HepG2 (cell line): ENCODE measurements at regions not wholly inside any gene's neighbourhood (a gene's known extent, or its start where the extent isn't known, plus 50 kb on each side); places are given as distances from the start of the nearest gene placed in this dataset.

Experiments
- ATAC-seq: fragments of 200-7000 bp; cut with Tn5 transposase; 3 replicates; pipeline ENCODE4 v1.9.1; 2020; ENCODE audit warnings: mild to moderate bottlenecking, moderate library complexity
- BruUV-seq: library from RNA; stranded (reverse); fragments of 400-500 nt; replicated peaks from 2 replicates; lab custom pipeline; 2021; lab: Mats Ljungman, UMichigan
- CTCF ChIA-PET: fragments of 300-600 bp; formaldehyde crosslinking; extraction: SDS; loops from one replicate; lab custom pipeline; 2021; ENCODE audit warnings: low total read pairs, inconsistent platforms, low intra/inter-chr PET ratio; lab: Yijun Ruan, JAX
- POLR2A ChIA-PET: fragments of 350-600 bp; sonication (Branson Sonifier 250); formaldehyde crosslinking; loops from one replicate; lab custom pipeline; 2020; ENCODE audit warnings: antibody characterized with exemption, inconsistent platforms; lab: Yijun Ruan, JAX
- DNase-seq: peaks from one replicate; pipeline ENCODE4 v3.0.0-alpha.2; 2015; ENCODE audit warnings: low spot score
- FAIRE-seq: peaks from 3 replicates; lab custom pipeline; 2011; peaks lifted over from hg19 to GRCh38; lab: Jason Lieb, UNC
- H2AFZ ChIP-seq: one replicate; pipeline ENCODE4 v1.6.1; 2011; ENCODE audit warnings: low read length, inconsistent platforms
- H3K27ac ChIP-seq: fragments of 300-600 bp; 3 replicates; pipeline ENCODE4 v1.8.0; 2011; ENCODE audit warnings: mixed run types, mild to moderate bottlenecking, mixed read lengths, low read length, inconsistent platforms; ENCODE audit not compliant: insufficient read depth; ENCODE audit errors: extremely low read length
- H3K27me3 ChIP-seq, 2 experiments: fragments of 200-600 bp in 1 of 2; 2 replicates in 1 of 2; 3 replicates in 1 of 2; pipeline versions ENCODE4 v1.6.0 to v1.8.0; 2011; ENCODE audit warnings: low read length in 2 of 2, mild to moderate bottlenecking in 2 of 2, moderate library complexity in 2 of 2, inconsistent platforms in 1 of 2; ENCODE audit not compliant: insufficient read depth in 2 of 2, control insufficient read depth in 1 of 2
- H3K36me3 ChIP-seq, 2 experiments: fragments of 200-600 bp in 1 of 2; replicated peaks in 1 of 2; 2 replicates in 1 of 2; 3 replicates in 1 of 2; pipeline versions ENCODE4 v1.5.1 to v1.8.0; 2011; ENCODE audit warnings: low read length in 2 of 2, inconsistent platforms in 1 of 2; ENCODE audit not compliant: insufficient read depth in 2 of 2, control insufficient read depth in 1 of 2
- H3K4me1 ChIP-seq: 2 replicates; pipeline ENCODE4 v1.5.1; 2012; ENCODE audit warnings: low read length, inconsistent platforms; ENCODE audit not compliant: insufficient read depth
- H3K4me2 ChIP-seq: 2 replicates; pipeline ENCODE4 v1.6.0; 2011; ENCODE audit warnings: low read depth, low read length, inconsistent platforms
- H3K4me3 ChIP-seq, 3 experiments: fragments of 200-600 bp in 1 of 3; sonication (generic), shearing (Covaris generic) in 1 of 3; replicated peaks in 1 of 3; 2 replicates each; pipeline ENCODE4 v1.5.1; 2011 to 2016; ENCODE audit warnings: low read length in 3 of 3, inconsistent platforms in 2 of 3, low read depth in 2 of 3, mild to moderate bottlenecking in 2 of 3, control low read depth in 1 of 3, mixed read lengths in 1 of 3; ENCODE audit not compliant: insufficient read depth in 1 of 3
- H3K79me2 ChIP-seq: one replicate; pipeline ENCODE4 v1.6.1; 2011; ENCODE audit warnings: low read length, inconsistent platforms; ENCODE audit not compliant: insufficient read depth
- H3K9ac ChIP-seq: 2 replicates; pipeline ENCODE4 v1.6.0; 2011; ENCODE audit warnings: mild to moderate bottlenecking, low read depth, low read length, inconsistent platforms; ENCODE audit not compliant: insufficient read depth
- H3K9me3 ChIP-seq: 2 replicates; pipeline ENCODE4 v1.5.1; 2012; ENCODE audit warnings: mild to moderate bottlenecking, low read length
- H4K20me1 ChIP-seq: 2 replicates; pipeline ENCODE4 v1.6.0; 2011; ENCODE audit warnings: inconsistent platforms, mild to moderate bottlenecking, low read length, moderate library complexity; ENCODE audit not compliant: insufficient read depth
- ATF6 ChIP-seq: sonication (generic); formaldehyde crosslinking; conservative IDR thresholded peaks from 2 replicates; pipeline ENCODE4 v1.4.0; 2020; ENCODE audit warnings: missing genetic modification reagents
- BRD4 ChIP-seq: sonication (generic); formaldehyde crosslinking; IDR thresholded peaks from 2 replicates; pipeline ENCODE4 v1.4.0; 2020; ENCODE audit warnings: missing genetic modification reagents
- DMAP1 ChIP-seq: IDR thresholded peaks from 2 replicates; pipeline ENCODE4 v1.6.1; 2016
- E2F2 ChIP-seq: sonication (generic); formaldehyde crosslinking; IDR thresholded peaks from 2 replicates; pipeline ENCODE4 v1.4.0; 2020; ENCODE audit warnings: missing genetic modification reagents, borderline replicate concordance
- ERF ChIP-seq: IDR thresholded peaks from 2 replicates; pipeline ENCODE4 v1.6.1; 2018; ENCODE audit warnings: missing biosample characterization, missing genetic modification reagents
- HINFP ChIP-seq: sonication (generic); formaldehyde crosslinking; IDR thresholded peaks from 2 replicates; pipeline ENCODE4 v1.4.0; 2020; ENCODE audit warnings: low read depth, mild to moderate bottlenecking, missing genetic modification reagents
- JDP2 ChIP-seq: sonication (generic); formaldehyde crosslinking; IDR thresholded peaks from 2 replicates; pipeline ENCODE4 v1.8.1; 2022; ENCODE audit warnings: missing genetic modification reagents, borderline replicate concordance
- KDM1A ChIP-seq: IDR thresholded peaks from 2 replicates; pipeline ENCODE4 v1.6.1; 2016; ENCODE audit warnings: missing compliant biosample characterization
- LCORL ChIP-seq, 2 experiments: fragments of 450-650 bp in 1 of 2; sonication (generic) in 1 of 2; formaldehyde crosslinking in 1 of 2; IDR thresholded peaks; 2 replicates each; pipeline versions ENCODE4 v1.5.0 to v1.6.1; 2017 to 2020; ENCODE audit warnings: antibody characterized with exemption in 1 of 2, missing genetic modification reagents in 1 of 2
- PCBP2 ChIP-seq: fragments of 200-400 bp; formaldehyde crosslinking; optimal IDR thresholded peaks from 2 replicates; pipeline ENCODE3; 2018; ENCODE audit warnings: low read length, low read depth; ENCODE audit not compliant: poor library complexity, severe bottlenecking
- POLR2G ChIP-seq: fragments of 200-400 bp; formaldehyde crosslinking; IDR thresholded peaks from 2 replicates; pipeline ENCODE4 v1.6.1; 2018; ENCODE audit warnings: mild to moderate bottlenecking, low read depth, low read length, moderate library complexity
- RFX1 ChIP-seq: fragments of 450-650 bp; IDR thresholded peaks from 2 replicates; pipeline ENCODE4 v1.6.1; 2017
- ZKSCAN8 ChIP-seq: IDR thresholded peaks from 2 replicates; pipeline ENCODE4 v1.6.1; 2016; ENCODE audit warnings: borderline replicate concordance, missing genetic modification reagents, missing compliant biosample characterization
- ZNF747 ChIP-seq: sonication (generic); formaldehyde crosslinking; IDR thresholded peaks from 2 replicates; pipeline ENCODE4 v1.8.1; 2023; ENCODE audit warnings: missing genetic modification reagents, mild to moderate bottlenecking, borderline replicate concordance
- ZNF768 ChIP-seq: sonication (generic); formaldehyde crosslinking; IDR thresholded peaks from 2 replicates; pipeline ENCODE4 v1.4.0; 2020; ENCODE audit warnings: missing genetic modification reagents
- ZSCAN20 ChIP-seq: sonication (generic); formaldehyde crosslinking; IDR thresholded peaks from 2 replicates; pipeline ENCODE4 v1.4.0; 2020; ENCODE audit warnings: missing genetic modification reagents, mild to moderate bottlenecking, borderline replicate concordance
- WGBS: methylation state at CpG from one replicate; pipeline ENCODE4 v1.1.6; 2017; ENCODE audit warnings: low lambda C conversion rate; 5-methylcytosine and 5-hydroxymethylcytosine counted together
- in situ Hi-C: cut with HindIII; loops from 2 replicates; pipeline ENCODE4 v1.10.0; 2017; ENCODE audit warnings: low pct_unique_long_range_greater_than_20kb; ENCODE audit not compliant: extremely low pct_ligation_motif_present
- intact Hi-C: fragments of 100-400 bp; cut with micrococcal nuclease; formaldehyde crosslinking; loops from one replicate; pipeline ENCODE4 v1.10.0; 2022; ENCODE audit not compliant: unreplicated experiment
- TF ChIP-seq, protein P1 (sequence below): sonication (generic); formaldehyde crosslinking; IDR thresholded peaks from 2 replicates; pipeline ENCODE4 v1.4.0; 2020; ENCODE audit warnings: mild to moderate bottlenecking, missing genetic modification reagents
- TF ChIP-seq, protein P2 (sequence below): sonication (generic); formaldehyde crosslinking; IDR thresholded peaks from 2 replicates; pipeline ENCODE4 v1.8.0; 2022; ENCODE audit warnings: mild to moderate bottlenecking, missing genetic modification reagents, moderate library complexity
- TF ChIP-seq, protein P3 (sequence below): sonication (generic); formaldehyde crosslinking; IDR thresholded peaks from 2 replicates; pipeline ENCODE4 v1.4.0; 2020; ENCODE audit warnings: low read depth, mild to moderate bottlenecking, missing genetic modification reagents

GRCh38 chr9:68609901-68610415 is 69.3 kb upstream of the TMEM252 start (continued):
- TF ChIP-seq PCBP2 (no peak), DMAP1 (CRISPR knock-in tag) (no peak), HINFP (CRISPR knock-in tag) (no peak), JDP2 (no peak), RFX1 (no peak), LCORL (IDR thresholded peaks at IDR 0.05) (no peak), LCORL (CRISPR knock-in tag; IDR thresholded peaks at IDR 0.05) (no peak), ZNF747 (no peak), ZSCAN20 (CRISPR knock-in tag) (no peak), ZNF768 (CRISPR knock-in tag) (no peak)

DNA sequence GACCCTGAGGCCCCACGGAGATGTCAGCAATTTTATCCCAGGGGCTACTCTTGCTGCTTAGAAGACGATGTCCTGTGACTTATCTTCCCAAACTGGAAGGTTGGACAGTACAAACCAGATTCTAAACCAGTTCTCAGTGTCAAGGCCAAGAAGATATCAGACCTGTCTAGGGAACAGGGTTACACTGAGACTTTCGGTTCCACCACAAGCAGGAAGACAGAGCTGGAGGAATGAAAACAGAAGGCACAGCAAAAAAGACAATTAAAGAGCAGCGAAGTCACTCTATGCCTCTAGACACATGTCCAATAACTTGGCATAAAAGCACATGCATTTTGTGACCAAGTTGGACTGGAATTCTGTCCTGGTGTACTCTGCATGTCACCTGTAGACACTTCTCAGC is 73.4 kb upstream of the TMEM252 start:
- H3K27me3 ChIP-seq: peaks cover 0 to 18% of the 10 kb centered on the region in 2 experiments; a peak in 2 of 5 replicates
- no peak for DNase-seq
- no peaks in the 10 kb centered on the region for H4K20me1 ChIP-seq
- H3K27ac ChIP-seq: no peak overlapping the region
- 19% methylated on average over 4 of the region's 4 CpGs for WGBS
- intact Hi-C loops (no loop called here), in situ Hi-C loops (no loop called here)
- H3K9ac ChIP-seq: no peak overlapping the region
- H2AFZ ChIP-seq: no peak overlapping the region
- no peak for FAIRE-seq
- no peaks in the 10 kb centered on the region for H3K36me3 ChIP-seq
- H3K9me3 ChIP-seq: no peaks in the 10 kb centered on the region
- CTCF ChIA-PET: no interaction called here
- no peaks in the 10 kb centered on the region for H3K79me2 ChIP-seq
- POLR2A ChIA-PET: no interaction called here
- BruUV-seq: no TSS peak
- TF ChIP-seq, protein P1, sequence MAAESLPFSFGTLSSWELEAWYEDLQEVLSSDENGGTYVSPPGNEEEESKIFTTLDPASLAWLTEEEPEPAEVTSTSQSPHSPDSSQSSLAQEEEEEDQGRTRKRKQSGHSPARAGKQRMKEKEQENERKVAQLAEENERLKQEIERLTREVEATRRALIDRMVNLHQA (CRISPR knock-in tag): no peak
- no peak for TF ChIP-seq BRD4
- TF ChIP-seq, protein P2, sequence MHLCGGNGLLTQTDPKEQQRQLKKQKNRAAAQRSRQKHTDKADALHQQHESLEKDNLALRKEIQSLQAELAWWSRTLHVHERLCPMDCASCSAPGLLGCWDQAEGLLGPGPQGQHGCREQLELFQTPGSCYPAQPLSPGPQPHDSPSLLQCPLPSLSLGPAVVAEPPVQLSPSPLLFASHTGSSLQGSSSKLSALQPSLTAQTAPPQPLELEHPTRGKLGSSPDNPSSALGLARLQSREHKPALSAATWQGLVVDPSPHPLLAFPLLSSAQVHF (CRISPR knock-in tag): no peak
- TF ChIP-seq KDM1A (CRISPR knock-in tag): no peak
- TF ChIP-seq ZKSCAN8 (CRISPR knock-in tag): no peak
- no peak for TF ChIP-seq ATF6 (CRISPR knock-in tag)
- TF ChIP-seq POLR2G: no peak
- TF ChIP-seq ERF (CRISPR knock-in tag): no peak
- no peak for TF ChIP-seq E2F2 (CRISPR knock-in tag)
- TF ChIP-seq, protein P3, sequence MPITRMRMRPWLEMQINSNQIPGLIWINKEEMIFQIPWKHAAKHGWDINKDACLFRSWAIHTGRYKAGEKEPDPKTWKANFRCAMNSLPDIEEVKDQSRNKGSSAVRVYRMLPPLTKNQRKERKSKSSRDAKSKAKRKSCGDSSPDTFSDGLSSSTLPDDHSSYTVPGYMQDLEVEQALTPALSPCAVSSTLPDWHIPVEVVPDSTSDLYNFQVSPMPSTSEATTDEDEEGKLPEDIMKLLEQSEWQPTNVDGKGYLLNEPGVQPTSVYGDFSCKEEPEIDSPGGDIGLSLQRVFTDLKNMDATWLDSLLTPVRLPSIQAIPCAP (CRISPR knock-in tag): no peak
- H3K4me3 ChIP-seq: no peak overlapping the region
- ATAC-seq: no peak
- H3K4me2 ChIP-seq: no peak overlapping the region
- peaks cover 10% of the 10 kb centered on the region; the same call in 1 of the 2 replicates for H3K4me1 ChIP-seq
